Endodermal cell (in vitro differentiated cells): ENCODE measurements at regions not wholly inside any gene's neighbourhood (a gene's known extent, or its start where the extent isn't known, plus 50 kb on each side); places are given as distances from the start of the nearest gene placed in this dataset.

Experiments
- DNase-seq: peaks from one replicate; pipeline ENCODE4 v3.0.0-alpha.2; 2017
- H3K27ac ChIP-seq: 2 replicates; pipeline ENCODE4 v1.5.1; 2013; ENCODE audit warnings: mild to moderate bottlenecking, low read depth, low read length, moderate library complexity
- H3K27me3 ChIP-seq: 2 replicates; pipeline ENCODE4 v1.6.1; 2013; ENCODE audit warnings: mild to moderate bottlenecking, low read length, moderate library complexity; ENCODE audit not compliant: insufficient read depth, control insufficient read depth, poor library complexity, severe bottlenecking
- H3K36me3 ChIP-seq: 2 replicates; pipeline ENCODE4 v1.7.0; 2013; ENCODE audit warnings: mild to moderate bottlenecking, low read length, moderate library complexity; ENCODE audit not compliant: control insufficient read depth, insufficient read depth
- H3K4me1 ChIP-seq: one replicate; pipeline ENCODE4 v1.7.0; 2013; ENCODE audit warnings: low read length; ENCODE audit not compliant: control insufficient read depth, insufficient read depth
- H3K4me3 ChIP-seq: 2 replicates; pipeline ENCODE4 v1.5.1; 2013; ENCODE audit warnings: mild to moderate bottlenecking, low read length, moderate library complexity
- H3K9ac ChIP-seq: 2 replicates; pipeline ENCODE4 v1.6.1; 2013; ENCODE audit warnings: mild to moderate bottlenecking, low read length, moderate library complexity; ENCODE audit not compliant: poor library complexity, severe bottlenecking; ENCODE audit errors: extremely low read depth
- H3K9me3 ChIP-seq: 2 replicates; pipeline ENCODE4 v1.6.1; 2013; ENCODE audit warnings: mild to moderate bottlenecking, low read length, moderate library complexity; ENCODE audit not compliant: control insufficient read depth
- H3K27ac Mint-ChIP-seq: 2 replicates; pipeline ENCODE4 v1.8.0; 2020; ENCODE audit warnings: mixed read lengths
- H3K27me3 Mint-ChIP-seq: 2 replicates; pipeline ENCODE4 v1.8.0; 2021; ENCODE audit warnings: mild to moderate bottlenecking, mixed read lengths; ENCODE audit not compliant: insufficient read depth
- H3K36me3 Mint-ChIP-seq: 2 replicates; pipeline ENCODE4 v1.8.0; 2020; ENCODE audit warnings: low read depth, mixed read lengths
- H3K4me1 Mint-ChIP-seq: 2 replicates; pipeline ENCODE4 v1.8.0; 2020; ENCODE audit warnings: mixed read lengths
- H3K4me3 Mint-ChIP-seq: 2 replicates; pipeline ENCODE4 v1.8.0; 2020; ENCODE audit warnings: mild to moderate bottlenecking, moderate library complexity, mixed read lengths
- H3K9me3 Mint-ChIP-seq: 2 replicates; pipeline ENCODE4 v1.8.0; 2020; ENCODE audit warnings: mild to moderate bottlenecking, mixed read lengths
- CTCF ChIP-seq: fragments of 200-600 bp; sonication (generic); conservative IDR thresholded peaks from 2 replicates; pipeline ENCODE4 v1.5.0; 2021; ENCODE audit warnings: antibody characterized with exemption, mild to moderate bottlenecking
- WGBS, 2 experiments: methylation state at CpG; one replicate each; pipeline versions ENCODE4 v1.1.5 to v1.1.7; 2013; ENCODE audit warnings: missing lambda C conversion rate in 2 of 2, mixed read lengths in 1 of 2; ENCODE audit not compliant: insufficient coverage in 1 of 2, insufficient read length in 1 of 2; 5-methylcytosine and 5-hydroxymethylcytosine counted together

DNA sequence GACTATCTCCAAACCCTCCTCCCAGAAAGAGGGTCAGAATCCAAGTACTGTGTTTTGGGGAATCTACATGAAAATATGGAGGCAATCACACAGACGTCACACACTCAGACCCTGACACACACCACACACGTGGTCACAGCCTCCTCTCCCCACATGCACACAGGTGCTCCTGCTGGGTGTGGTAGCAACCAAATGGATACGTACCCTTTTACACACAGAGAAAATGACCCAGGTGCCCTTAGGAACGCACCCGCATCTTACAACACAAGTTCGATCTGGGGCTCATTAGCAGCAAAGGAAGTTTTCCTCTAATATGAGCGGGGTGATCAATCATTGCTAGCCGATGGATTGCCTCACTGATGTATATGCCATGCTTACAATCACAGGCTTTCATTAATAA, 480.2 kb upstream of the KLF4 start:
- H3K9me3 ChIP-seq = no peaks in the 10 kb centered on the region

GRCh38 chr9:107969141-107969540, 479.6 kb upstream of the KLF4 start:
- Histone ChIP-seq H3K9me3 (no peaks in the 10 kb centered on the region), H3K9ac (no peak overlapping the region), H3K4me3 (no peak overlapping the region), H3K27ac (no peak overlapping the region), H3K36me3 (no peaks in the 10 kb centered on the region), H3K27me3 (peaks cover 90% of the 10 kb centered on the region), H3K4me1 (no peaks in the 10 kb centered on the region)
- TF ChIP-seq CTCF = no peak
- peaks cover 8% of the 10 kb centered on the region for H3K4me1 Mint-ChIP-seq
- WGBS, 2 experiments = 85 to 93% methylated on average over 3 to 5 of the region's 5 CpGs
- no peak overlapping the region for H3K27ac Mint-ChIP-seq
- no peak for DNase-seq
- no peaks in the 10 kb centered on the region for H3K9me3 Mint-ChIP-seq
- H3K36me3 Mint-ChIP-seq = no peaks in the 10 kb centered on the region
- H3K4me3 Mint-ChIP-seq = no peak overlapping the region
- H3K27me3 Mint-ChIP-seq = peaks cover 94% of the 10 kb centered on the region

More for the DNA sequence above, 480.2 kb upstream of the KLF4 start:
- Mint-ChIP-seq H3K4me1 (peaks cover 7% of the 10 kb centered on the region), H3K36me3 (no peaks in the 10 kb centered on the region), H3K9me3 (no peaks in the 10 kb centered on the region), H3K4me3 (no peak overlapping the region), H3K27ac (no peak overlapping the region), H3K27me3 (peaks cover 95% of the 10 kb centered on the region)
- WGBS, 2 experiments = 78 to 80% methylated on average over 5 to 8 of the region's 8 CpGs
- no peaks in the 10 kb centered on the region for H3K36me3 ChIP-seq
- H3K4me1 ChIP-seq = no peaks in the 10 kb centered on the region
- H3K9ac ChIP-seq = no peak overlapping the region
- H3K4me3 ChIP-seq = no peak overlapping the region
- no peak for DNase-seq
- peaks cover 93% of the 10 kb centered on the region for H3K27me3 ChIP-seq
- no peak overlapping the region for H3K27ac ChIP-seq
- no peak for TF ChIP-seq CTCF

GRCh38 chr9:107963246-107963645, 473.7 kb upstream of the KLF4 start:
- Histone ChIP-seq H3K4me1 (no peaks in the 10 kb centered on the region), H3K27me3 (peaks cover 90% of the 10 kb centered on the region), H3K27ac (no peak overlapping the region), H3K4me3 (no peak overlapping the region), H3K9me3 (no peaks in the 10 kb centered on the region), H3K36me3 (no peaks in the 10 kb centered on the region), H3K9ac (no peak overlapping the region)
- DNase-seq = no peak
- Mint-ChIP-seq H3K27me3 (peaks cover 93% of the 10 kb centered on the region), H3K27ac (no peak overlapping the region), H3K4me3 (no peak overlapping the region), H3K36me3 (no peaks in the 10 kb centered on the region), H3K4me1 (peaks cover 14% of the 10 kb centered on the region), H3K9me3 (no peaks in the 10 kb centered on the region)
- 38 to 67% methylated on average over 1 to 2 of the region's 2 CpGs for WGBS, 2 experiments
- no peak for TF ChIP-seq CTCF
